HG03354 (cell line): ENCODE measurements at regions not wholly inside any gene's neighbourhood (a gene's known extent, or its start where the extent isn't known, plus 50 kb on each side); places are given as distances from the start of the nearest gene placed in this dataset.
"Not testable (repeated sequence)": the region's sequence is repeated elsewhere in the genome, so short reads cannot be mapped to it uniquely, and the experiment has no call there.

Experiments used
- ATAC-seq: cut with Tn5 transposase; IDR thresholded peaks from one replicate; pipeline ENCODE4 v1.9.1; 2021; ENCODE audit warnings: mild to moderate bottlenecking; ENCODE audit not compliant: unreplicated experiment, poor library complexity, severe bottlenecking

- no peak for ATAC-seq
These were observed 685.7 kb upstream of the SLIT2 start for GRCh38 chr4:19566041-19566440.

- ATAC-seq = no peak
These were observed 689.2 kb upstream of the SLIT2 start for GRCh38 chr4:19562456-19562855.

DNA sequence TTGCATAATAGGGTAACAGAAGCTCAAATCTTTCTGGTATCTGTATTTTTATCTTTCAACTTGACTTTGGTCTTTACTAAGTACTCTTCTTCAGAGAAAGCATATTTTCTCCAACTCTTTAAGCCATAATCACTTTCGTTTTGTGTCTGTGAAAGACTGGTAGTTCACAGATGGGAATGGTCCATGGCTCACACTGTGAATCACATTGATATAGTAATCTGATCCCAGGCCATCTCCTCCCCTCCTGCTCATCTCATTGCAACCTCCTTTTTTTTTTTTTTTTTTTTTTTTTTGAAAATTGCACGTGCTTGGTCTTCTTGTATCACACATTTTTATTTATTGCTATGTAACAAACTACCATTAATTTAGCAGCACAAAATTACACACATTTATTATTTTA, 694.5 kb upstream of the SLIT2 start:
- no peak for ATAC-seq

DNA sequence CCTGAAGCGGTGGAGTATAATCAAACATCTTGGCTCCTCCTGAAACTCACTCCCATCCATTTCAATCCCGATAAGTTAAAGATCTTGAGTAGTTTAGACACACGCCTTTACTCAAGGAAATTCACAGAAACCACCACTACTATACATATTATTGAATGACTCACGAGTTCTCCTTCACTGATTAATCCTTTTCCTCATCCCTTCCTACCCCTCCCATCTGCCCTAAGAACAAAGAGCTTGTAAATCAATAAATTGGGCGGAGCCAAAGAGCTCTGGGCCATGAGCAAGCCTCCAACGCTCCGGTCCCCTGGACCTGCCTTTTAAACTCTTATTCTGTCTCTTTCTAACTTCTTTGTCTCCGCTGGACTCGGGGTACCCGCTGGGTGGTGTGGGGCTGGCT, 695.4 kb upstream of the SLIT2 start:
- ATAC-seq = not testable (repeated sequence)

GRCh38 chr4:19547463-19547862, 704.2 kb upstream of the SLIT2 start:
- no peak for ATAC-seq

- ATAC-seq = no peak
These were observed 707.1 kb upstream of the SLIT2 start for GRCh38 chr4:19544446-19545125.

DNA sequence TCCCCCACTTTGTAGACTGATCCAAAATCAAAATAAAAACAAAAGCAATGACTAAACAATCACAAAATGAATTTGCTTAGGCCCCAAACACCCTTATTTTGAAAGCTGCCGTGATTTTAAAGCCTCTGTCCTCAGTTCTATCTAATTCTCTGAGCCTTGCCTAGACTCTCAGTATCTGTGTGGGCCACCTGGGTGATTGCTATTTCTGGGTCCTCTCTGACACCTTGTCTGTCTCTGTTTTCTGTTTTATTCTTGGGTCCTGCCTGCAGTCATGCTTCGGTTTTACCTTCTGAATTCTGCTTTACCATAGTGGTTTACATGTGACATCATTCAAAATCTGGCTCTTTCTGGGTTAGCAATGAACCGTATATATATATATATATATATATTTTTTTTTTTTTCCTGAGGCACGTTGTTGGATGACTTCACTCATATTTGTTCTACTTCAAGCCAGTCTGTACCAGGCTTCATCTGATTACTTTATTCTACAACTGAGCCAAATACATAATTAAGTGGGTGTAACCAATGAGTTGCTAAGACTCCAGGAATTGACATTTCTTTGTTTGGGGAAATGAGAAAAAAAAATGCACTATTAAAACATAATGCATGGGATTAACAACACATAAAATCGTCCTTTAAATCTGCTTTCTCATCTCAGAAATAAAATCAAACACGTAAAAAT, 710.7 kb upstream of the SLIT2 start:
- ATAC-seq = no peak

DNA sequence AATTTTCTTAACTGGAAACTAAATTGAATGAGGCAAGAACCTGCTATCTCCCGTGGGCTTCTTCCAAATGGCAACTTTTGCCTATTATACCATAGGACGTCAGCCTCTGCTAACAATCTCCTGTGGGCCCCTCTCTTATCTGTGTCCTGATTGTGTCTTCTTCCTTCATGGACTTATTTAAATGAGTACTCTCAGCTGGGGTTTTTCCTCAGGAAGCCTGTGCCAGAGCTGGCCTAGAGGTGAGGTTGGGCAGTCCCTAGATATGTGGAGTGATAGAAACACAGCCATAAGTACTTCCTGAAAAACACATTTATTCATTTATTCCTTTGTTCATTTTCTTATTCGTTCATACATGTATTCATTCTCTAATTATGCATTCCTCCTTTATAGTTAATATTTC, 712.5 kb upstream of the SLIT2 start:
- ATAC-seq = no peak

GRCh38 chr4:19534159-19534558, 717.5 kb upstream of the SLIT2 start:
- no peak for ATAC-seq

DNA sequence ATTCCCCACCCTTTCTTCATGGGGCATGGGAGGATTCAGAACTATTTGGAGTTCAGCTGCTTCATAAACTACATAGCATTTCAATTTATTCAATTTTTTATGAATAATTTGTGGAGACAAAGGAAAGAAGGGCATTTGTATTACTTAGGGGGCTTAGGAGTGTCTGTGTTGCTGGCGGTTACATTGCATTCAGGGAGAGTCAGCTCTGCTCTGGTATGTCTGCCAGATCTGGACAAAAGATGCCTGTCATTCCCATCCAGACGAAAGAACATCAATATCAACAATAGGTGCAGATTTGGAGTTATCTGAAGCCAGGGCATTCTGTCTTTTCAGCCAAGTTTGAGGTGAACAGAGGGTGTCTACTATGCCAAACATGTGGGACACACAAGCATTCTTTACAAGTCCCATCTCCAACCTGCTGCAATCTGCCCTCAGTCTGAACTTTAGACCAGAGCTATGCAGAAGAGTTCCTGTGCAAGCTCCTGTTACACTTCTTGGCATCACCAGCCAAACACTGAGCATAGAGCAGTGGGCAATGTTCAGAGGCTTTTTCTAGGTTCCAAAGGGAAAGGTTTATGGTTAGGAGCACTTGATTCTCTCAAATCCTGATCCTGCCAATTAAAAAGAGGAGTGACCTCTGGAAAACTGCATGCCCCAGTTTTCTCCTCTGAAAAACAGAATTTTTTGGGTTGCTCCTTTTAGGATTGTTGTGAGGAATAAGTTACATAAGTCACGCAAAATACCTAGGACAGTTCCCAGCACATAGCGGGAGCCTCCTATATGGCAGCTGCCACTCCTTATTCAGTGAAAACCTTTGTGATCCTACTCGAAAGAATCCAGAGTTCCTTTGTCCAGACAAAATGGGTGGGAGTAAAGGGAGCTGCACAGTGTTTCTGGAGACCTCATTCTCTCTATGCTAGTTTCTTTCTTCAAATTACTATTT, 719.5 kb upstream of the SLIT2 start:
- ATAC-seq = no peak

GRCh38 chr4:19523964-19524363, 727.7 kb upstream of the SLIT2 start:
- ATAC-seq = no peak

GRCh38 chr4:19522966-19523365, 728.7 kb upstream of the SLIT2 start:
- no peak for ATAC-seq

DNA sequence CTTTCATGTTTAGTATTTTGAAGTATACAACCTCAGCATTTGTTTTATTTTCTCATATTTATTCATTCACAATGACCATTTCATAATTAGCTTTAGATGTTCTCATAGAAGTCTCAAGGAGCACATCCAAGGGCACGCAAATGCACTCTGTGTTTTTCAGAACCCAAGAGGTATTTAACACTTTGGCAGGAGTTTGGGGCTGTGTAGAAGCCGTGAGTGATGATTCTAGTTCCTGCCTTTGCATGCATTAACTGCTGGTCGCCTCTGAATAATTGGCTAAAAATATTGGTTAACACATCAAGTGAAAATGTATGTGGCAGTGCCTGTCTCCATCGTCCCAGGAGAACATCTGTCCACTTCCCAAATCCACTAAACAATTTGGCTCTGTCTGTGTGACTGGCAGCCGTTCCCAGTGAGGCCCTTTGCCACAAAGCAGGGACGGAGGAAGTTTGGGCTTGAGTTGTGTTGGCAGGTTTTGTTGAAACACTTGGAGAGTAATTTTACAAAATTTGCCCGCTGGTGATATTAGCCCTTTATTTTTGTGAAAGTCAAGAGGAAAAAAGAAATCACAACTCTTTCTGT, 730.7 kb upstream of the SLIT2 start:
- no peak for ATAC-seq

GRCh38 chr4:19514276-19515070, 737.2 kb upstream of the SLIT2 start:
- no peak for ATAC-seq

DNA sequence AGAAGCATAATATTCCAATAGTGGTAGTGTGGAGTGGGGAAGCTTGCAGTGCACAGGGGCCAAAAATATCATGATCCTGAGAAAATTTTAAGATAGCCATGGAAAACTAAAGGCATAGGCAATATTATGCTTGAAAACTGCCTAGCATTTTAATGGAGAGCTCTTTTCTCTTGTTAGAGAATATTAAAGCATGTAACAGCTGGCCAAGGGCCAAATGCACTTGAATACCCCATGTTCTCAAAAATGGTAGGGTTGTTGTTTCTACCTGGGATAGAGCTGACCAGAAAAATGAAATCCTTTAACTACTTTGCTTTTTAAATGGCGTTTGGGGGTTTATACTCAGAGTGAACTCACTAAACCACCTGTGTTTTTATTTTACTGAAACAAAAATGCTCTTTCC, 739.6 kb upstream of the SLIT2 start:
- no peak for ATAC-seq

GRCh38 chr4:19510993-19511392, 740.7 kb upstream of the SLIT2 start:
- no peak for ATAC-seq

DNA sequence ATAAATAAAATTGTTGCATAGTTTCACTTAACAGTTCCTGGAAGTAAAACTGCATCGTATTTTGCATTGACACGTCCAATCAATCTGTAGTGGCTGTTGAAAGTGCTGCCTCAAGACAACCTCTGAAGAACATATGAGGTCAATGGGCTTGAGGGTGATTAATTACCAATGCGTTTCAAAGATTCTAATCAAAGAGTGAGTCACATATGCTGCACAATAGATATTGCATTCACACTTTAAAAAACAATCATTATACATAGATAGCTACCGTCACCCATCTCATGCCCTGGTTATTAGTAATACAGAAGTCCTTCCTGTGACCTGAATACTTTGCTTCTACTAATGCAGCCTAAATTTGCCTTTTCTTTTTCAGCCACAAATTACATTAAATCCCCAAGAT, 743.3 kb upstream of the SLIT2 start:
- no peak for ATAC-seq

- ATAC-seq = no peak
These were observed 754.0 kb upstream of the SLIT2 start for GRCh38 chr4:19497705-19498104.

- ATAC-seq = no peak
These were observed 754.9 kb upstream of the SLIT2 start for GRCh38 chr4:19496756-19497155.
